Lower lobe of right lung (tissue), 2 donors: ENCODE measurements at regions not wholly inside any gene's neighbourhood (a gene's known extent, or its start where the extent isn't known, plus 50 kb on each side); places are given as distances from the start of the nearest gene placed in this dataset.

ENCODE experiments used
- ATAC-seq, 2 donors: fragments of 200-7000 bp; cut with Tn5 transposase; one replicate each; pipeline ENCODE4 v1.9.1; 2020 to 2022; ENCODE audit warnings: mild to moderate bottlenecking in 2 of 2, moderate library complexity in 2 of 2
- DNase-seq: peaks from one replicate; pipeline ENCODE4 v3.0.0-alpha.2; 2020
- H3K27ac ChIP-seq: fragments of 200-600 bp; one replicate; pipeline ENCODE4 v1.8.0; 2022
- H3K27me3 ChIP-seq: fragments of 200-600 bp; one replicate; pipeline ENCODE4 v1.8.0; 2022; ENCODE audit warnings: low read depth
- H3K36me3 ChIP-seq: fragments of 200-600 bp; one replicate; pipeline ENCODE4 v1.8.0; 2022; ENCODE audit warnings: mild to moderate bottlenecking
- H3K4me1 ChIP-seq: fragments of 200-600 bp; one replicate; pipeline ENCODE4 v1.8.0; 2022
- H3K4me3 ChIP-seq: fragments of 200-600 bp; one replicate; pipeline ENCODE4 v1.8.0; 2022; ENCODE audit warnings: mild to moderate bottlenecking
- H3K9me3 ChIP-seq: fragments of 200-600 bp; one replicate; pipeline ENCODE4 v1.8.0; 2022
- CTCF ChIP-seq: fragments of 200-600 bp; IDR thresholded peaks from one replicate; pipeline ENCODE4 v1.8.0; 2022; ENCODE audit warnings: antibody characterized with exemption, mild to moderate bottlenecking
- intact Hi-C: fragments of 100-400 bp; cut with DNase I; formaldehyde crosslinking; loops from one replicate; pipeline ENCODE4 v1.11.0; 2022
- donor health status: DM: no; HTN: yes; CAD: no; lungs with severe emphysema.

- TF ChIP-seq CTCF = no peak
- intact Hi-C loops = no loop called here
- peaks cover 3% of the 10 kb centered on the region for H3K27me3 ChIP-seq
- no peaks in the 10 kb centered on the region for H3K4me1 ChIP-seq
- H3K4me3 ChIP-seq = no peak overlapping the region
- H3K9me3 ChIP-seq = no peaks in the 10 kb centered on the region
- ATAC-seq = no peak
- H3K36me3 ChIP-seq = no peaks in the 10 kb centered on the region
- DNase-seq = no peak
- H3K27ac ChIP-seq = no peak overlapping the region
Measured at GRCh38 chr1:91171898-91172297, 150.1 kb upstream of the ZNF644 start.

DNA sequence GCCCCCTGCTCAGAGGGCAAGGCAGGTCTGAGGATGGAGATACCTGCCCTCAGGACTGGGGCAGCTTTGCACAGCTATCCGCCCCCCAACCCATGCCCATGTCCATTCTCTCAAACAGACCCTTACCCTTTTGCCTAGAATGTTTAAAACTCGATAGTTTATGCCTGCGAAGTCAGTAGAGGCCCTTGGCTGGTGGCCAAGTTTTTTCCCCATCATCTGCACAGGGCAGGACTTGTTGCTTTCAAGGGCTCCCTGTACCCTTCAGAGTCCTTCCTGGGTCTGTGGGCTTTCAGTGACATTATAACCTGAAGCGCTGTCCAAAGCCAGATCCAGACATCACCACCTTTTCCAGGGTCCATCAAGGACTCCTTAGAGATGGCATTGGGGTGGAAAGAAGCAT lies 148.7 kb upstream of the ZNF644 start:
- Histone ChIP-seq H3K27ac (no peak overlapping the region), H3K4me1 (no peaks in the 10 kb centered on the region), H3K9me3 (no peaks in the 10 kb centered on the region), H3K27me3 (peaks cover 3% of the 10 kb centered on the region), H3K4me3 (no peak overlapping the region), H3K36me3 (no peaks in the 10 kb centered on the region)
- DNase-seq = no peak
- intact Hi-C loops = no loop called here
- TF ChIP-seq CTCF = no peak
- no peak for ATAC-seq

- peak; percentile 89 for TF ChIP-seq CTCF
- intact Hi-C loops = no loop called here
- no peak overlapping the region for H3K27ac ChIP-seq
- H3K36me3 ChIP-seq = no peaks in the 10 kb centered on the region
- peak; percentile 79 to 91 for ATAC-seq
- H3K4me3 ChIP-seq = no peak overlapping the region
- H3K27me3 ChIP-seq = no peaks in the 10 kb centered on the region
- H3K9me3 ChIP-seq = no peaks in the 10 kb centered on the region
- DNase-seq = peak; percentile 67
- H3K4me1 ChIP-seq = no peaks in the 10 kb centered on the region
Measured at GRCh38 chr1:91166106-91166712, 144.4 kb upstream of the ZNF644 start.

DNA sequence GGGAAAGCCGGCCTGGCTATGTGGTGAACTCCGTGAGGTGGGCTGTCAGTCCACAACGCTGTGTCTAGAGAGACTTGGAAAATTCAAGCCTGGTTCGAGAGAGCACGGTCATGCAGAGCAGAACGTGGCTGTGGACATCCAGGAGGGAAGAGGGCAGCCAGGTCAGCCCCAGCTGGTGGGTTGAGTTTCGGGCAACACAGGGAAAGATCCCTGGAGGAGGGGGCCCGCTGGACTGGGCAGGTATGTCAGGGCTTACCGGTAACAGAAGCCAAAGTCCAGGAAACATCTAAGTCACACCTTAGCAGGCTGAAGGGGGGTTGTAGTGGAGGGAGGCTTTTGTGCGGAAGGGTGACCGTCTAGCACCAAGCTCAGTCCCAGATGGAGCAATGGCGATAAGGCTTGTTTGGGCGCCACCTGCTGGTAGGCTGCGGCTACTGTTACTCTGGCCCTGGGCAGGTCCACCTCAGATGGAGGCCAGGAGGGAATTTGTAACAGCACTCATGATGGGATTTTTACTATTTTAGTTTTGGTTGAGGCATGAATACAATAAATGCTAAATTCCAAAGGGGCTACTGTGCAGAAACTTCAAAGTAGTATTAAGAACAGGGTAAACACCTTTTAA lies 143.3 kb upstream of the ZNF644 start:
- Histone ChIP-seq H3K27ac (no peak overlapping the region), H3K27me3 (no peaks in the 10 kb centered on the region), H3K9me3 (no peaks in the 10 kb centered on the region), H3K4me3 (no peak overlapping the region), H3K4me1 (no peaks in the 10 kb centered on the region), H3K36me3 (no peaks in the 10 kb centered on the region)
- intact Hi-C loops = no loop called here
- ATAC-seq = peak; percentile 95 to 98
- TF ChIP-seq CTCF = peak; percentile 96
- DNase-seq = peak; percentile 83

DNA sequence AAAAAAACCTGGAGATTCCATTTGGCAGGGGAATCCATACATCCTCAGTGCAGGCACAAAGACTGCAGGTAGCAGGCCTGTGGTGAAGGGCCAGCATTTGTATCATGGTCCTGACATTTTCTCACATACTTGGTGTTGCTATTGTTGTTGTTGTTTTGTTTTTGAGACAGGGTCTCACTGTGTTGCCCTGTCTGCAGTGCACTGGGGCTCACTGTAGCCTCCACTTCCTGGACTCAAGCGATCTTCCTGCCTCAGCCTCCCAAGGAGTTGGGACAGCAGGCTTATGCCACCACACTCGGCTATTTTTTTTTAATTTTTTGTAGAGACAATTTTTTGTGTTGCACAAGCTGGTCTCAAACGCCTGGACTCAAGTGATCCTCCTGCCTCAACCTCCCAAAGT lies 140.8 kb upstream of the ZNF644 start:
- TF ChIP-seq CTCF = no peak
- H3K4me1 ChIP-seq = no peaks in the 10 kb centered on the region
- H3K9me3 ChIP-seq = no peaks in the 10 kb centered on the region
- ATAC-seq (no peak), DNase-seq (no peak)
- no peaks in the 10 kb centered on the region for H3K36me3 ChIP-seq
- no peak overlapping the region for H3K4me3 ChIP-seq
- intact Hi-C loops = no loop called here
- no peak overlapping the region for H3K27ac ChIP-seq
- H3K27me3 ChIP-seq = no peaks in the 10 kb centered on the region
